ENCODE measurements at regions not wholly inside any gene's neighbourhood (a gene's known extent, or its start where the extent isn't known, plus 50 kb on each side); places are given as distances from the start of the nearest gene placed in this dataset.

DNA sequence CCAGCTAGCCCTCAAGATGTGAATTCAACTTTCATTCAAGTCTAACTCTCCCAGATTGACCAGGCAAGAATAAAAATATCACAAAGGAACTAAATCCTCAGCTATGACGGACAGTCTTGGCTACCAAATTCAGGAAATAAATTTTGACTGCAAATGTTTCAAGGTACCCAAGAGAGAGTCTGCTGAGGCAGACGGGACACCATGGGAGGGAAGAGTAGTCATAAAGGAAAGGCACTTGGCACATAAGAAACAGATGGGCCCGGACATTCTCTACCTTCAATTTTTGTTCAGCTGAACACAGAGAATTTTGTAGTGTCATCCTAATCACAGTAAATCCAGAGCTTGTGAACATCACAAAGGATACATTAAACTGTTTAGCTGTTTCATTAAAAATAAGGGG, 390.0 kb downstream of the DTWD2 start:
- Histone ChIP-seq H3F3A (ENCODE audit: low read depth) (no peaks in the 10 kb centered on the region), H3K4me1 (no peaks in the 10 kb centered on the region), H3K4me3 (no peak overlapping the region), H3K36me3 (no peaks in the 10 kb centered on the region), H3K9me3 (ENCODE audit: low read depth) (no peaks in the 10 kb centered on the region), H2AFZ (replicated peaks) (no peak overlapping the region), H3K4me2 (no peak overlapping the region), H3K27me3 (no peaks in the 10 kb centered on the region), H3K9ac (no peak overlapping the region), H3K79me2 (ENCODE audit: low read depth) (no peaks in the 10 kb centered on the region), H3K27ac (no peak overlapping the region), H4K20me1 (ENCODE audit: low read depth) (no peaks in the 10 kb centered on the region)
- Mint-ChIP-seq H3K36me3 (no peaks in the 10 kb centered on the region), H3K27me3 (ENCODE audit: insufficient read depth, low read depth) (no peaks in the 10 kb centered on the region), H3K9me3 (peaks cover 4% of the 10 kb centered on the region), H3K4me1 (peaks cover 22% of the 10 kb centered on the region), H3K4me3 (no peak overlapping the region), H3K27ac (peak overlapping the region; percentile 80)
- DNase-seq (ENCODE audit: low spot score) = no peak
- TF ChIP-seq, protein P1, sequence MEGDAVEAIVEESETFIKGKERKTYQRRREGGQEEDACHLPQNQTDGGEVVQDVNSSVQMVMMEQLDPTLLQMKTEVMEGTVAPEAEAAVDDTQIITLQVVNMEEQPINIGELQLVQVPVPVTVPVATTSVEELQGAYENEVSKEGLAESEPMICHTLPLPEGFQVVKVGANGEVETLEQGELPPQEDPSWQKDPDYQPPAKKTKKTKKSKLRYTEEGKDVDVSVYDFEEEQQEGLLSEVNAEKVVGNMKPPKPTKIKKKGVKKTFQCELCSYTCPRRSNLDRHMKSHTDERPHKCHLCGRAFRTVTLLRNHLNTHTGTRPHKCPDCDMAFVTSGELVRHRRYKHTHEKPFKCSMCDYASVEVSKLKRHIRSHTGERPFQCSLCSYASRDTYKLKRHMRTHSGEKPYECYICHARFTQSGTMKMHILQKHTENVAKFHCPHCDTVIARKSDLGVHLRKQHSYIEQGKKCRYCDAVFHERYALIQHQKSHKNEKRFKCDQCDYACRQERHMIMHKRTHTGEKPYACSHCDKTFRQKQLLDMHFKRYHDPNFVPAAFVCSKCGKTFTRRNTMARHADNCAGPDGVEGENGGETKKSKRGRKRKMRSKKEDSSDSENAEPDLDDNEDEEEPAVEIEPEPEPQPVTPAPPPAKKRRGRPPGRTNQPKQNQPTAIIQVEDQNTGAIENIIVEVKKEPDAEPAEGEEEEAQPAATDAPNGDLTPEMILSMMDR (IDR thresholded peaks at IDR 0.05) = no peak
- TF ChIP-seq EZH2phosphoT487 (IDR thresholded peaks at IDR 0.05) = no peak

- H3K9ac ChIP-seq = no peak overlapping the region
- H2AFZ ChIP-seq (replicated peaks) = no peak overlapping the region
- no peaks in the 10 kb centered on the region for H3K79me2 ChIP-seq (ENCODE audit: low read depth)
- H3K27ac ChIP-seq = no peak overlapping the region
- no peaks in the 10 kb centered on the region for H3F3A ChIP-seq (ENCODE audit: low read depth)
- Mint-ChIP-seq H3K36me3 (no peaks in the 10 kb centered on the region), H3K27ac (no peak overlapping the region), H3K27me3 (ENCODE audit: insufficient read depth, low read depth) (no peaks in the 10 kb centered on the region), H3K9me3 (peaks cover 4% of the 10 kb centered on the region), H3K4me3 (no peak overlapping the region), H3K4me1 (peaks cover 29% of the 10 kb centered on the region)
- no peak overlapping the region for H3K4me2 ChIP-seq
- H3K36me3 ChIP-seq = no peaks in the 10 kb centered on the region
- no peaks in the 10 kb centered on the region for H3K9me3 ChIP-seq (ENCODE audit: low read depth)
- DNase-seq (ENCODE audit: low spot score) = no peak
- no peaks in the 10 kb centered on the region for H3K27me3 ChIP-seq
- TF ChIP-seq, protein P1 (IDR thresholded peaks at IDR 0.05) = no peak
- no peak for TF ChIP-seq EZH2 (IDR thresholded peaks at IDR 0.05)
- TF ChIP-seq EZH2phosphoT487 (IDR thresholded peaks at IDR 0.05) = no peak
- no peaks in the 10 kb centered on the region for H3K4me1 ChIP-seq
- no peaks in the 10 kb centered on the region for H4K20me1 ChIP-seq (ENCODE audit: low read depth)
- H3K4me3 ChIP-seq = no peak overlapping the region
Observed at GRCh38 chr5:118597543-118597942, 390.8 kb downstream of the DTWD2 start.

- Mint-ChIP-seq H3K27ac (no peak overlapping the region), H3K9me3 (peaks cover 5% of the 10 kb centered on the region), H3K36me3 (no peaks in the 10 kb centered on the region), H3K4me3 (no peak overlapping the region), H3K27me3 (ENCODE audit: insufficient read depth, low read depth) (no peaks in the 10 kb centered on the region), H3K4me1 (peaks cover 39% of the 10 kb centered on the region)
- no peaks in the 10 kb centered on the region for H3K4me1 ChIP-seq
- no peaks in the 10 kb centered on the region for H4K20me1 ChIP-seq (ENCODE audit: low read depth)
- H3K79me2 ChIP-seq (ENCODE audit: low read depth) = no peaks in the 10 kb centered on the region
- no peak overlapping the region for H3K9ac ChIP-seq
- H3K36me3 ChIP-seq = no peaks in the 10 kb centered on the region
- no peak overlapping the region for H3K4me3 ChIP-seq
- H3F3A ChIP-seq (ENCODE audit: low read depth) = no peaks in the 10 kb centered on the region
- no peaks in the 10 kb centered on the region for H3K27me3 ChIP-seq
- no peak overlapping the region for H2AFZ ChIP-seq (replicated peaks)
- no peaks in the 10 kb centered on the region for H3K9me3 ChIP-seq (ENCODE audit: low read depth)
- no peak for TF ChIP-seq EZH2phosphoT487 (IDR thresholded peaks at IDR 0.05)
- TF ChIP-seq, protein P1 (IDR thresholded peaks at IDR 0.05) = no peak
- TF ChIP-seq EZH2 (IDR thresholded peaks at IDR 0.05) = no peak
- no peak overlapping the region for H3K27ac ChIP-seq
- no peak for DNase-seq (ENCODE audit: low spot score)
- no peak overlapping the region for H3K4me2 ChIP-seq
Observed at GRCh38 chr5:118596255-118596654, 392.1 kb downstream of the DTWD2 start.

DNA sequence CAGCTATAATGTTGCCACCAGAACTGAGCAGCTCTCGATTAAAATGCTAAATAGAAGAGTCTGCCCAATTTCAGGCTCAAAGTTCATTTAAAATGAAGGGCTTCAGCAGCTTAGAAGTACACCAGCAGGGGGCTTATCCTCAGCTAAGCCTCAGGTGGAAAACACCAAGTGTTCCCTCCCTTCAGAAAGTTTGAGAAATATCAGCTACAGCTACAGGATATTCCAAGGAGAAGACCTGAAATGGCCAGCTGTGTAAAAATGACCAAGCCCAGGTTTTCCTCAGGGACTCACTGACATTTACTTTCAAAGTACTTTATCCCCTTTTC, 395.4 kb downstream of the DTWD2 start:
- H3K4me2 ChIP-seq = no peak overlapping the region
- H3K36me3 Mint-ChIP-seq = no peaks in the 10 kb centered on the region
- H2AFZ ChIP-seq (replicated peaks) = no peak overlapping the region
- H3K27me3 ChIP-seq = no peaks in the 10 kb centered on the region
- no peaks in the 10 kb centered on the region for H3K79me2 ChIP-seq (ENCODE audit: low read depth)
- H3K4me3 Mint-ChIP-seq = no peak overlapping the region
- H4K20me1 ChIP-seq (ENCODE audit: low read depth) = no peaks in the 10 kb centered on the region
- H3K27ac ChIP-seq = no peak overlapping the region
- H3K4me1 Mint-ChIP-seq = peaks cover 40% of the 10 kb centered on the region
- H3K27ac Mint-ChIP-seq = no peak overlapping the region
- H3K9me3 ChIP-seq (ENCODE audit: low read depth) = no peaks in the 10 kb centered on the region
- peaks cover 2% of the 10 kb centered on the region for H3K9me3 Mint-ChIP-seq
- H3K9ac ChIP-seq = no peak overlapping the region
- H3K27me3 Mint-ChIP-seq (ENCODE audit: insufficient read depth, low read depth) = no peaks in the 10 kb centered on the region
- TF ChIP-seq EZH2 (IDR thresholded peaks at IDR 0.05) (no peak), EZH2phosphoT487 (IDR thresholded peaks at IDR 0.05) (no peak)
- TF ChIP-seq, protein P1 (IDR thresholded peaks at IDR 0.05) = peak; percentile 40
- no peak overlapping the region for H3K4me3 ChIP-seq
- H3K4me1 ChIP-seq = no peaks in the 10 kb centered on the region
- H3K36me3 ChIP-seq = no peaks in the 10 kb centered on the region
- no peaks in the 10 kb centered on the region for H3F3A ChIP-seq (ENCODE audit: low read depth)
- DNase-seq (ENCODE audit: low spot score) = peak; percentile 31

Data from neural progenitor cell (in vitro differentiated cells).